ENCODE measurements at regions not wholly inside any gene's neighbourhood (a gene's known extent, or its start where the extent isn't known, plus 50 kb on each side); places are given as distances from the start of the nearest gene placed in this dataset.

- no peak for DNase-seq
Measured at GRCh38 chr6:8678466-8678865, 243.1 kb upstream of the SLC35B3 start.

GRCh38 chr6:8674126-8674525 lies 238.8 kb upstream of the SLC35B3 start:
- no peak for DNase-seq

- peak; percentile 54 for DNase-seq
Measured at GRCh38 chr6:8672882-8673281, 237.5 kb upstream of the SLC35B3 start.

DNA sequence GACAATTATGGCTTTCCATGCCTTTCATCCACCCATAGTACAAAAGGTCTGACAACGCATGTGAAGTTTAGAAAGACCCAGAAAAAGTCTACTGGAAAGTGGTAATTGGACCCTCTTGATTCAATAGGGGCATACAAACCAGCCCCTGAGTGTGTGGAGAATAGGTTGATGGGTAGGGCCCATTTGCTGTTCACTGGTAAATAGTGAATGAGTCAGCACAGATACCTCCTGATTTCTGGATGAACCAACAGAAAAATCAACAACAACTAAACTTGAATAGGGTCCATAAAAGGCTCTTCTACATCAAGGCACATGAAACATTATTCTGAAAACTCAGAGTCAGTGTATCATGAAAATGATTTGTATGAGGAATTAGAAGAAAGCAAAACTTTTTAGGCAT lies 235.4 kb upstream of the SLC35B3 start:
- DNase-seq: no peak

- DNase-seq: no peak
Measured at GRCh38 chr6:8664700-8665099, 229.4 kb upstream of the SLC35B3 start.

DNA sequence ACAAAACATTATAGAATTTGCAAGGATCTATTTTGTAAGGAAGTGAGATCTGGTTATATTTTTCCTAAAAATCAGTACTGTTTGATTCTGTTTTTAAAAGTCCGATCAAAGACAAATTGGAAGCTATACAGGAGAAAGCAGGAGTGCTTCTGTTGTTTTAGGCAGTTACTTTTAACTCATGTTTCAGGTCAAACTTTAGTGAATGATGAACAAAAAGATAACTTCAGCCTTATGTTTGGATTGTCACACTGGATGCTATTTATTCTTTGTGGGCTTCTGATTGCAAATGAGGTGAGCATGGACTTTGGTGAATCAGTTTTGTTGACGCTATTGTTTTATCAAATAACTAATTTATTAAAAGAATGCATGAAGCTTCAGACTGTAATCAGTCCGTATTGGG lies 228.7 kb upstream of the SLC35B3 start:
- DNase-seq: no peak

GRCh38 chr6:8659404-8660189 lies 224.3 kb upstream of the SLC35B3 start:
- DNase-seq: no peak

DNA sequence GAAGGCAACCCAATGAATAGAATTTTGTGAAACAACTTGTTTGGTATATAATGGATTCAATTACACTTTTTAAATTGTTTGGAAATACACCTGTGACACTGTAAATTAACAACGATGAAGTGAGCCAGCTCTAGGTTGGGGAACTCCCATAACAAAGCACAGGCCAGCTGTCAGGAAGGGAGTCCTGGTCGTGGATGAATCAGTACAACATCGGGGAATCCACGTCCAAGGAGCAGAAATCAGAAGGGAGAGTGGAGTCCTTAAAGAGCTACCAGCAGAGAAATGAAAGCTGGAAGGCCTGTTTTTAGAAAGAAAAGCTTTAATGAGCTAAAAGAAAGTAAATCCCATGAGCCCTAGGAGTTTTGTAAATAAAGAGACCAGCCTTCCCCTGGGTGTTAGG lies 223.1 kb upstream of the SLC35B3 start:
- peak; percentile 50 for DNase-seq

DNA sequence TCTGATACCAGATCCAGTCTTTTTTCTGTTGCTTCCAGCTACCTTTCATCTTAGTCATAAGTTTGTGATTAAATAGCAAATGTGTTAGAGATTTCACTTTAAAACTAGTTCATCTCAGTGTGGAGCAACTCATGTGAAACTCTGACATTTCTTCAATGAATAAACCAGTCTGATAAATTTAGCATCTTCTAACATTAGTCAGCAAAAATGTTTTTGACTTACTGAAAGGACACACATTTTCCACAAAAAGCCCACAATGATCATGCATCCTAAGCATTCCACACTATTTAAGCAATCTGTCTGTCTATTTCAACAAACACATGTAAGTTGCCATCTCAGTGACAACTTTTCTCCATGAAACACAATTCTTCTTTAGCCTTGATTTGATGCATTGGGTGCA lies 222.2 kb upstream of the SLC35B3 start:
- DNase-seq: no peak

DNA sequence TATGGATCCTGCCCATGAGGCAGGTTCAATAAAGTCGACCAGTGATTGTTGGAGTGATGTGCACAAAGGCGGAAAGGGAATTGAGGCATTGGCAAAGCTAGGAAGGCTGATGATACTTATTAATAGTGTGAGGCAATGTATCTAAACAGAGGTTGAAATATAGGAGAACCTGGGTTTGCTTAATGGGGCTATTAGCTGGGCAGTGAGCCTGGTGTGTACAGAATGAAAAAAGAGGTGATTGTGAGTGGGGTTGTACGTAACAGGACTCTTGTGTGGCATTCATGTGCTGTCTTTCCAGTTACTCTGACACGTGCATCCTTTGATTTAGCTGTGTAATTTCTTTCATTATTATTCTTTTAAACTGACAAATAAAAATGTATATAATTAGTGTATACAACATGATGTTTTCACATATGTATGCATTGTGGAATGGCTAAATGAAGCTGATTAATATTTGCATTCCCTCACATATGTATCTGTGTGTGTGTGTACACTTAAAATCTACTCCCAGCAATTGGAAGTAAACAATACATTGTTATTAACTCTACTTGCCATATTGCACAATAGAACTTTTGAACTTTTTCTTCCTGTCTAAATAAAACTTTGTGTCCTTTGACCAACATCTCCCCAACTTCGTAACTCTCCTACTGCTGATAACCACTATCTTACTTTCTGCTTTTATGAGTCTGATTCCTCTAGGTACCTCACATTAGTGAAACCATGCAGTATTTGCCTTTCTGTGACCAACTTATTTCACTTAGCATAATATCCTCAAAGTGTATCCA lies 220.5 kb upstream of the SLC35B3 start:
- DNase-seq: no peak

- DNase-seq: no peak
Measured at GRCh38 chr6:8652710-8653109, 217.4 kb upstream of the SLC35B3 start.

DNA sequence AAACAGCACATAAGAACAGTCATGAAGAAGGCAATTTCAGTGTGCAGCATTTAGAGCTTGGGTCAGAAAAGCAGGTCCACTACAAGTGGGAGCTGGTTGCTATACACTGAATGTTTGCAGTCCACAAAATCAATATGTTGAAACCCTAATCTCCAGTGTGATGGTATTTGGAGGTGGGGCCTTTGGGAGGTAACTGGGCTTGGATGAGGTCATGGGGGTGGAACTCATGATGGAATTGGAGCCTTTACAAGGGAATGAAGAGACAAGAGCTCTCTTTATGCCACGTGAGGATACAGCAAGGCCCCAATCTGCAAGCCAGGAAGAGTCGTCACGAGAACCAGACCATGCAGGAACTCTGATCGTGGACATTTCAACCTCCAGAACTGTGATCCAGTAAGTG lies 216.7 kb upstream of the SLC35B3 start:
- DNase-seq: no peak

GRCh38 chr6:8645212-8645611 lies 209.9 kb upstream of the SLC35B3 start:
- no peak for DNase-seq

- DNase-seq: no peak
Measured at GRCh38 chr6:8644306-8644705, 209.0 kb upstream of the SLC35B3 start.

DNA sequence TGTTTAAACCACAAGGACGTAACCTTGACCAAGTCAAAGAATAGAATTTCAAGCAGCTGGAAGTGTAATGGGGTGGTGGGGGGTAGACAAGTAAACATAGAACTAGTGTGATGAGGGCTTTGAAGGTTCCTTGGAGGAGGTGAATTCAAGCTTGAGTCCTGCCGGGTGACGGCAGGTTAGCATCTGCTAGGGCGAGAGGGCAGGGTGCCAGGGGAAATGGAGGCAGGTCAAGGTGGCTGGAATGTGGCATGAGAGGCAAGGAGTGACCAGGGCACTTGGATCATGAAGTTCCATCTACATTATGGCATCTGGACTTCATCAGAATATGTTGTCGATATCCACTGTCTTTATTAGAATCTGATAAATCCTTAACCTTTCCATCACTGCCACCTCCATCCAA lies 207.5 kb upstream of the SLC35B3 start:
- no peak for DNase-seq

DNA sequence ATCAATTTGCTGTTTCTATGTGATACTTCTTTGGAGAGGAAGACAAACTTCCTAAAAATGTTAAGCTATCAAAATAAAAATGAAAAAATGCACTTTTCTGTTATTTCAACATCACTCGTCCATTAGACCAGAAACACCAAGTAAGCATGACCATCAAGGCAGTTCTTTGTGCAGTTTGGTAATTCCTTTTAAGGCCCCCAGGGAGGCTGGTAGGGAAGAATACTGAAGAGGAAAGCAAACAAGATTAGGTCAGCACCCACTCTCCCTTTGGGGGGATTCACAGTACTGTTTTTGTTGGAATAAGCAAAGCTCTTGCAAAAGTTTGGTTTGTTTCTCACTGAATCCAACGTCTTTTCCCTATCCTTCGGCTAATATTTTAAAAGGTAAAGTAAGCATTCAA lies 206.8 kb upstream of the SLC35B3 start:
- no peak for DNase-seq

- DNase-seq: no peak
Measured at GRCh38 chr6:8639928-8640649, 204.7 kb upstream of the SLC35B3 start.

- DNase-seq: peak; percentile 67
Measured at GRCh38 chr6:8637896-8638597, 202.7 kb upstream of the SLC35B3 start.

DNA sequence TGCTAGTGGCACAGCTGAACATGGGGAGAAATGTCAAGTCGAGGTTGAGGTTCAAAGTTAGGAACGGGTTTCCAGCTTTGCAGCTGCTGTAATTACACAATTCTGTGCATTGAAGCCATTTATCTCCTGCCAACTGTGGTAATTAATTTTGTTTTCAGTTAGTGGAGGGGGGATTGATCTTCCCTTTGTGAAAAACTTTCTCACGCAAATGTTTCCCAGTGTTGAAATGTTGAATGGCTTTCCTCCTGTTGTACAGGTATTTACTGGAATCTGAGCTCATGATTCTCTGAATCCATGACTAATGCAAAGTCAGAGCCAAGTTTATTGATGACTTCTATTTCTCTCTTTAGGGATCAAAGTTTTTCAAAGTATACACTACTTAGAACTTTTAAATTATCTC lies 198.4 kb upstream of the SLC35B3 start:
- no peak for DNase-seq

DNA sequence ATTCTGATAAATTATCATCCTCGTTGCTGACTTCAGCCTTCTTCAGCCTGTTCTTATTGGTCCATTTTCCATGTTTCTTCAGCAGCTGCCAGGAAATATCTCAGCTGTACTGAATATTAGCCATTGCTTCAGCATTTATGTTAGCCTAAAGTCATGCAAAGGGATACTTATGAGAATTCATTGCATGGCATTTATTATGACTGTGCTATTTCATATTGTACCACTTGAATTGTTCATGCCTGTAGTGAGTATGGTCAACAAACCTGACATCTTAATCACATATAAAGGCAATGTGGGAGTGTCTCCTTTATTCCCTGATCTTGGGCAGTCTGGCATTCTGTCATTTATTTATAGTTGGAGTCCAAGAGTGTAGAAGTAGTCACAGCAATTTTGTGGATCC lies 193.4 kb upstream of the SLC35B3 start:
- no peak for DNase-seq

- DNase-seq: no peak
Measured at GRCh38 chr6:8628063-8628462, 192.7 kb upstream of the SLC35B3 start.

- DNase-seq: no peak
Measured at GRCh38 chr6:8627085-8627861, 191.9 kb upstream of the SLC35B3 start.

Measured in NCI-H69 (cell line).